ENCODE measurements at regions not wholly inside any gene's neighbourhood (a gene's known extent, or its start where the extent isn't known, plus 50 kb on each side); places are given as distances from the start of the nearest gene placed in this dataset.

- TF ChIP-seq EZH2phosphoT487 (IDR thresholded peaks at IDR 0.05; ENCODE audit: borderline replicate concordance, low read depth, low read length) (no peak), CTCF (conservative IDR thresholded peaks at IDR 0.05; ENCODE audit: low read length) (no peak)
- Histone ChIP-seq H3K9me3 (ENCODE audit: low read length) (no peaks in the 10 kb centered on the region), H3K4me3 (ENCODE audit: low read depth, low read length, poor library complexity, severe bottlenecking) (no peak overlapping the region), H3K9me2 (ENCODE audit: insufficient read depth, low read length) (no peaks in the 10 kb centered on the region), H3K36me3 (ENCODE audit: insufficient read depth, low read length) (no peaks in the 10 kb centered on the region), H2AFZ (ENCODE audit: low read length) (no peak overlapping the region), H3K4me2 (ENCODE audit: low read length) (no peak overlapping the region), H3K79me2 (ENCODE audit: insufficient read depth, low read depth, low read length) (no peaks in the 10 kb centered on the region), H4K20me1 (ENCODE audit: insufficient read depth, low read length) (no peaks in the 10 kb centered on the region), H3K4me1 (ENCODE audit: insufficient read depth, low read length, poor library complexity, severe bottlenecking) (no peaks in the 10 kb centered on the region), H3K27ac (ENCODE audit: low read depth, low read length, poor library complexity, severe bottlenecking) (no peak overlapping the region)
- DNase-seq (ENCODE audit: low spot score): no peak
- intact Hi-C loops (cut with micrococcal nuclease; ENCODE audit: unreplicated experiment): no loop called here
- BruUV-seq (replicated peaks): no TSS peak
- POLR2A ChIA-PET: no interaction called here
- CTCF ChIA-PET (ENCODE audit: unreplicated experiment): no interaction called here
Observed at GRCh38 chr5:128667751-128668150, 129.7 kb upstream of the FBN2 start.

DNA sequence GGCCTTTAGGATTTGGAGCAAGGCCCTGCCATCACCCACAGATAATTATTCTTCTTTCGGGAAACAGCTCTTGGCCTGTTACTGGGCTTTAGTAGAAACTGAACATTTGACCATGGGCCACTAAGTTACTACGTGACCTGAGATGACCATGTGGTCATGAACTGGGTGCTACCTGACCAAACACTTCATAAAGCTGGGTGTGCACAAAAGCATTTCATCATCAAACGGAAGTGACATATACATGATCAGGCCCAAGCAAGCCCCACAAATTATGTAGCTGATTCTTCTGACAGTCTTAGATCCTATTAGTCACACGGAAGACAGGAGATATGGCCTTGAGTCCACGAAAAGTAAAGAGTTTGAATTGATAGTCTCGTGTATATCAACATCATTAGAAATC lies 130.9 kb upstream of the FBN2 start:
- DNase-seq (ENCODE audit: low spot score): no peak
- H3K4me1 ChIP-seq (ENCODE audit: insufficient read depth, low read length, poor library complexity, severe bottlenecking): no peaks in the 10 kb centered on the region
- no peaks in the 10 kb centered on the region for H4K20me1 ChIP-seq (ENCODE audit: insufficient read depth, low read length)
- POLR2A ChIA-PET: no interaction called here
- no peak overlapping the region for H2AFZ ChIP-seq (ENCODE audit: low read length)
- no peaks in the 10 kb centered on the region for H3K9me3 ChIP-seq (ENCODE audit: low read length)
- intact Hi-C loops (cut with micrococcal nuclease; ENCODE audit: unreplicated experiment): no loop called here
- BruUV-seq (replicated peaks): no TSS peak
- H3K36me3 ChIP-seq (ENCODE audit: insufficient read depth, low read length): no peaks in the 10 kb centered on the region
- CTCF ChIA-PET (ENCODE audit: unreplicated experiment): no interaction called here
- no peaks in the 10 kb centered on the region for H3K9me2 ChIP-seq (ENCODE audit: insufficient read depth, low read length)
- no peaks in the 10 kb centered on the region for H3K79me2 ChIP-seq (ENCODE audit: insufficient read depth, low read depth, low read length)
- no peak overlapping the region for H3K4me3 ChIP-seq (ENCODE audit: low read depth, low read length, poor library complexity, severe bottlenecking)
- H3K4me2 ChIP-seq (ENCODE audit: low read length): no peak overlapping the region
- H3K27ac ChIP-seq (ENCODE audit: low read depth, low read length, poor library complexity, severe bottlenecking): no peak overlapping the region
- TF ChIP-seq EZH2phosphoT487 (IDR thresholded peaks at IDR 0.05; ENCODE audit: borderline replicate concordance, low read depth, low read length) (no peak), CTCF (conservative IDR thresholded peaks at IDR 0.05; ENCODE audit: low read length) (no peak)

DNA sequence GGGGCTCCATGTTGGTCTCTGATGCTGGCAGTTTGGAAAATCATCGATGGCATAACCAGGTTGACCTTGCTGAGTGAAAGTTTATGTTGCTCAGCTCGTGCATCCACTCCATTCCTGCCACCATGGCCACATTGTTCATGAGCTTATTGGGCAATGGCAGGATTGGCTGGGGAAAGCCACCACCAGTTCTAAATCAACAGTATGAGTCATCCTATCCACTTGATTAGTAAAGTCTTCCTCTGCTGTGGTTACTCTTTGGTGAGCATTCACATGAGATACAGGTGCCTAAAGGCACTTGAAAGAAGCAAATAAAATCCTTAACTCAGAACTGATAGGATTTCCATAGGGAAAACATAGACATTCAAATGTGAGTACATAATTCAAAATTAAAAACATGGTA lies 131.8 kb upstream of the FBN2 start:
- CTCF ChIA-PET (ENCODE audit: unreplicated experiment): no interaction called here
- intact Hi-C loops (cut with micrococcal nuclease; ENCODE audit: unreplicated experiment): no loop called here
- BruUV-seq (replicated peaks): no TSS peak

More for the DNA sequence above, 131.8 kb upstream of the FBN2 start:
- TF ChIP-seq CTCF (conservative IDR thresholded peaks at IDR 0.05; ENCODE audit: low read length) (no peak), EZH2phosphoT487 (IDR thresholded peaks at IDR 0.05; ENCODE audit: borderline replicate concordance, low read depth, low read length) (no peak)
- Histone ChIP-seq H2AFZ (ENCODE audit: low read length) (no peak overlapping the region), H3K9me2 (ENCODE audit: insufficient read depth, low read length) (no peaks in the 10 kb centered on the region), H3K27ac (ENCODE audit: low read depth, low read length, poor library complexity, severe bottlenecking) (no peak overlapping the region), H3K9me3 (ENCODE audit: low read length) (no peaks in the 10 kb centered on the region), H3K4me1 (ENCODE audit: insufficient read depth, low read length, poor library complexity, severe bottlenecking) (no peaks in the 10 kb centered on the region), H3K4me3 (ENCODE audit: low read depth, low read length, poor library complexity, severe bottlenecking) (no peak overlapping the region), H3K79me2 (ENCODE audit: insufficient read depth, low read depth, low read length) (no peaks in the 10 kb centered on the region), H4K20me1 (ENCODE audit: insufficient read depth, low read length) (no peaks in the 10 kb centered on the region), H3K36me3 (ENCODE audit: insufficient read depth, low read length) (no peaks in the 10 kb centered on the region), H3K4me2 (ENCODE audit: low read length) (no peak overlapping the region)
- no peak for DNase-seq (ENCODE audit: low spot score)
- POLR2A ChIA-PET: no interaction called here
